ENCODE measurements at regions not wholly inside any gene's neighbourhood (a gene's known extent, or its start where the extent isn't known, plus 50 kb on each side); places are given as distances from the start of the nearest gene placed in this dataset.
"Not testable (repeated sequence)": the region's sequence is repeated elsewhere in the genome, so short reads cannot be mapped to it uniquely, and the experiment has no call there.

DNA sequence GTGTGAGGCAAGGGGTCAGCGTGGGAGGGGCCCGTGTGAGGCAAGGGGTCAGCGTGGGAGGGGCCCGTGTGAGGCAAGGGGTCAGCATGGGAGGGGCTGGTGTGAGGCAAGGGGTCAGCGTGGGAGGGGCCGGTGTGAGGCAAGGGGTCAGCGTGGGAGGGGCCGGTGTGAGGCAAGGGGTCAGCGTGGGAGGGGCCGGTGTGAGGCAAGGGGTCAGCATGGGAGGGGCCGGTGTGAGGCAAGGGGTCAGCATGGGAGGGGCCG lies 119.2 kb downstream of the SEPTIN14 start:
- DNase-seq (ENCODE audit: low spot score), result not testable (repeated sequence)

DNA sequence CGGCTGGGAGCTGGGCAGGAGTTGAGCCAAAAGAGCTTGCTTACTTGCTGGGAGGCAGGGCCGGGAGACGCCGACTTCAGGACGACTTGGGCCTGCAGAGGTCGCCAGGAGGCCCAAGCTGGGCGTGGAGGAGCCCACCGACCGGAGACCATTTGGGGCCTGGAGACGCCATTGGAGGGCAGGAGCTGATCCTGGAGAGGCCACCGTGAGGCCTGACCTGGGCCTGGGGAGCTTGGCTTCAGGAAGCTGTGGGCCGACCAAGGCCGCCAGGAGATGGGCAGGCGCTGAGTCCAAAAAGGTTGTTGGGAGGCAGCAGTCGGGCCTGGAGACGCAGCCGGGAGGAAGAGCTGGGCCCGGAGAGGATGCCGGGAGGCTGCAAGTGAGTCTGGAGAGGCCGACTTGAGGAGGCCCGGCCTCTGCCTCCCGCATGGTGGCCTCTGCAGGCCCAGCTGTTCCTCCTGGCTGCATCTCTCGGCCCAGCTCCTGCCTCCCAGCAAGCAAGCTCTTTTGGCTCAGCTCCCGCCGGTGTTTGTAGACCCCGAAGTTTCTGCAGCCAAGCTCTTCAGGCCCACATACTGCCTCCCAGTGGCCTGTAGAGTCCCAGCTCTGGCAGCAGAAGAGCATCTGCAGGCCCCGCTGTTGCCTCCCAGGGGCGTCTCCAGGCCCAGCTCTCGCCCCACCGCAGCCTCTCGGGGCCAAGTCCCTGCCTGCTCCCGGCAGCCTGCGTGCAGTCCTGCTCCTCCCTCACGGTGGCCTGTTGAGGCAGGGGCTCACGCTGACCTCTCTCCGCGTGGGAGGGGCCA lies 119.7 kb downstream of the SEPTIN14 start:
- DNase-seq (ENCODE audit: low spot score), result not testable (repeated sequence)

DNA sequence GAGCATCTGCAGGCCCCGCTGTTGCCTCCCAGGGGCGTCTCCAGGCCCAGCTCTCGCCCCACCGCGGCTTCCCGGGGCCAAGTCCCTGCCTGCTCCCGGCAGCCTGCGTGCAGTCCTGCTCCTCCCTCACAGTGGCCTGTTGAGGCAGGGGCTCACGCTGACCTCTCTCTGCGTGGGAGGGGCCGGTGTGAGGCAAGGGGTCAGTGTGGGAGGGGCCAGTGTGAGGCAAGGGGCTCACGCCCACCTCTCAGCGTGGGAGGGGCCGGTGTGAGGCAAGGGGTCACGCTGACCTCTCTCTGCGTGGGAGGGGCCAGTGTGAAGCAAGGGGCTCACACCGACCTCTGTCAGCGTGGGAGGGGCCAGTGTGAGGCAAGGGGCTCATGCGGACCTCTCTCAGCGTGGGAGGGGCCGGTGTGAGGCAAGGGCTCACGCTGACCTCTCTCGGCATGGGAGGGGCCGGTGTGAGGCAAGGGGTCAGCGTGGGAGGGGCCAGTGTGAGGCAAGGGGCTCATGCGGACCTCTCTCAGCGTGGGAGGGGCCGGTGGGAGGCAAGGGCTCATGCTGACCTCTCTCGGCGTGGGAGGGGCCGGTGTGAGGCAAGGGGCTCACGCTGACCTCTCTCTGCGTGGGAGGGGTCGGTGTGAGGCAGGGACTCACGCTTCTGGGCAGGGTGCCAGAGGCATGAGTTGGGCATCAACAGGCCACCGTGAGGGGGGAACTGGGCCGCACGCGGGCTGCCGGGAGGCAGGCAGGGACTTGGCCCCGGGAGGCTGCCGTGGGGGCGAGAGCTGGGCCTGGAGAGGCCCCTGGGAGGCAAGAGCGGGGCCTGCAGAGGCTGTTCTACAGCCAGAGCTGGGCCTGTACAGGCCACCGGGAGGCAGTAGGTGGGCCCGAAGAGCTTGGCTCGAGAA lies 120.6 kb downstream of the SEPTIN14 start:
- DNase-seq (ENCODE audit: low spot score), result not testable (repeated sequence)

DNA sequence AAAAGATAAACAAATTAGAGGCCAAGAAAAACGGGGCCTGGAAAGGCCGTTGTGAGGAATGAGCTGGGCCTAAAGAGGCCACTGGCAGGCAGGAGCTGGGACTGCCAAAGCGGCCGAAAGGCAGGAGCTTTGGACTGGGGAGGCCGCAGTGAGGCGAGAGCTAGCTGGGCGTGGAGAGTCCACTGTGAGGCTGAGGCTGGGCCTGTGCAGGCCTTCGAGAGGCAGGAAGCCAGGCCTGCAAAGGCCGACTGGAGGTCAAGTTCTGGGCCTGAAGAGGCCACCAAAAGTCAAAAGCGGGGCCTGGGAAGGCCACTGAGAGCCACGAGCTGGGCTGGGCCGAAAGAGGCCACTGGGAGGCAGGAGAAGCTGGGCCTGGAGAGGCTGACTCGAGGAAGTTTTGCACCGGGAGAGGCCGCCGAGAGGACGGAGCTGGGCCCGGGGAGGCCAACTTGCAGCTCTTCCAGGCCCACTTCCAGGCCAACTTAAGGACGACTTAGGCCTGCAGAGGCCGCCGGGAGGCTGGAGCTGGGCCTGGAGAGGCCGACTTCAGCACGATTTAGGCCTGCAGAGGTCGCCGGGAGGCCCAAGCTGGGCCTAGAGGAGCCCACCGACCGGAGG lies 121.8 kb downstream of the SEPTIN14 start:
- not testable (repeated sequence) for DNase-seq (ENCODE audit: low spot score)

DNA sequence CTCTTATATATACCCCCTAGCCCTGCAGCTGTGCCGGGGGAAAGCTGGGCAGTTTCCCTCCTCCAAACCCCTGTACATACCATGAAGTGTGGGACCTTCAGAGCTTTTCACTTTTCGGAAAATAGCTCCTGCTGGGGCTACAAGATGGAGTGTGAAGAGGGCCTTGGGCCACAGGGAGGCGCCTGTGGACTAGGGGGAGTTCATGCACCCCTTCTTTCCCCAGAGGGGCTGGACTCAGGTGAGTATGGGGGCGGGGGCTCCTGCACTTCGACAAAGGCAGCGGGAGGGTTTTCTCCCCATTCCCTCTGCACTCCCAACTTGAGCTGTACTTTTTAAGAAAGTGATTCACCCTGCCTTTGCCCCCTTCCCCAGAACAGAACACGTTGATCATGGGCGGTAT lies 122.5 kb downstream of the SEPTIN14 start:
- not testable (repeated sequence) for DNase-seq (ENCODE audit: low spot score)

DNA sequence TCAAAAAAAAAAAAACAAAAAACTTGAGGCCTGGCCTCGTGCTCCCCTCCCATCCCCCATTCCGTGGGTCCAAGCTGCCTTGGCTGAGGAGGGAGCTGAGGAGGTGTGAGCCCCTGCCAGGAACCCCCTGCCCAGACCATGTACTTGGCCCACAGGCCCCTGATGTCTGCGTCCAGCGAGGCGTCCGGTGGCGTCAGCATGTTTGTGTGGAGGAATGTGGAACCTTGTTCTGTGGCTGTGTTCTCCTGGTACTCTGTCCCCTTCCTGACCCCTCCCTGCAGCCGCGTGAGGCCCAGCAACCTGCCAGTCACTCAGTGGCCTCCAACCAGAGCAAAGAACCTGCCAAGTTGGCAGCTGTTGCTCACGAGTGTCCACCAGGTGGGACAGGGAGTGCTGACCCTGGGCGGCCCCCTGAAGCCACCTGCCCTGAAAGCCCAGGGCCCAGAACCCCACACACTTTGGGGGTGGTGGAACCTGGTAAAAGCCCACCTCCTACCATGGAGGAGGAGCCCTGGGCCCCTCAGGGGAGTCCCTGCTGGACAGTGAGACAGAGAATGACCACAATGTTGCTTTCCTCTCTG lies 125.8 kb downstream of the SEPTIN14 start:
- not testable (repeated sequence) for DNase-seq (ENCODE audit: low spot score)

DNA sequence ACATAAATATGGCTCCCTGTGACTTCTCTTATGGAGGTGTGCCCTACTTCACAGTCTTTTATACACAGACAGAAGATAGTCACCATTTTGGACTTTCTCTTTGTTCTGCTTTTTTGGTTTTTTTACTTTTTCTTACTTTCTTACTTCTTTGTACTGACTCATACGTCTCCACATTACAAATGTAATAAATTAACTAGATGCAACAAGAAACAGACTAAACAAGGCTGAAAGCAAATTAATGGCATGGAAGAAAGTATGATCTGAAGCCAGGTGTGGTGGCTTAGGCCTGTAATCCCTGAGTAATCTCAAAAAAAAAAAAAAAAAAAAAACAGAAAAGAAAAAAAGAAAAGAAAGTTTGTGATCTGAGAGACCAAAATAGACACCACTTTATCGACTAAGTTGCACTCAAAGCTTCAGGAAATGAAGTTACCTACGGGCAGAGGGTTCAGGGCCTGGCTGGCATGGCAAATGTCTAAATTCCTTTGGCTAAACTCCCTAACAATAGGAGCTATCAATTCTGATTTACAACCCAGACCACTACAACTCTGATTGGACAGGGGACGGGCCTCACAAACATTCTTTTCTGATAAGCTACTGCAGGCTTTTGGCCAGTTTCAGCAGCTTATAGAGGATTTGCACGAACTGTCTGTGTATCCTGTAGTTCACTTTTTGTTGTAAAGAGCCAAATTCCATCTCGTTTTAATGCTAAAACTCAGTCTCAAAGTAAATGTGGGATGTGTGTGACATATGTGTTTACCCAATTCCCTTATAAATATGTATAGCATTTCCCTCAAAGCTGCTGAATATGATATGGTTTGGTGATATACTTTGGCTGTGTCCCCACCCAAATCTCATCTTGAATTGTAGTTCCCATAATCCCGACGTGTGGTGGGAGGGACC lies 129.1 kb downstream of the SEPTIN14 start:
- DNase-seq (ENCODE audit: low spot score), result no peak

DNA sequence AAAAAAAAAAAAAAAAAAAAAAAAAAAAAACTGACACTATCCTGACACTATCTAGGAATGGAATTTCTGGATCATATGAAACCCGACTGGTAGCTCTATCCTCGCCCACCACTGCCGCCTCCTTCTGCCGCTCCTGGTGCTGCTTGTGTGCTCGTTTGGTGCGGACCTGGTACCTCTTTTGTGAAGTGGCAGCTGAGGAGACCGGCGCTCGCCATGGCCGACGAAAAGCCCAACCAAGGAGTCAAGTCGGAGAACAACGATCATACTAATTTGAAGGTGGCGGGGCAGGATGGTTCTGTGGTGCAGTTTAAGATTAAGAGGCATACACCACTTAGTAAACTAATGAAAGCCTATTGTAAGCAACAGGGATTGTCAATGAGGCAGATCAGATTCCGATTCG lies 130.6 kb downstream of the SEPTIN14 start:
- no peak for DNase-seq (ENCODE audit: low spot score)

DNA sequence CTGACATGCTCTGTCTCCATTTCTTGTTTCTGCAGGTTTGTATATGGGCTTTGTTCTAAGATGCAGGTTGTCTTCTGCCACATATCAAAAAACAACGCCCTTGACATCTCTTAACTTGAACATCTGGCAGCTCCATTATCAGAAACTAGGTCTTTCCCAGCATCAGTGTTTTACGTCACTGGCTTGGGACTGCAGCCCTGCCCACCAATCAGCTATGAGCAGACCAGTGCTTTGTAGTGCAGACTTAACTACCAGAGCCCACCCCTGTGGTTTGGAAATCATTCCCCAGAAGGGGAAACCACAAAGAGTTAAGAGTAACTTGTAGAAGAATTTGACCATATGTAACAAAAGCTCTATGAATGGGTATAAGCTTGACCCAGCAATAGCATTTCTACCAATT lies 132.4 kb downstream of the SEPTIN14 start:
- DNase-seq (ENCODE audit: low spot score), result no peak

DNA sequence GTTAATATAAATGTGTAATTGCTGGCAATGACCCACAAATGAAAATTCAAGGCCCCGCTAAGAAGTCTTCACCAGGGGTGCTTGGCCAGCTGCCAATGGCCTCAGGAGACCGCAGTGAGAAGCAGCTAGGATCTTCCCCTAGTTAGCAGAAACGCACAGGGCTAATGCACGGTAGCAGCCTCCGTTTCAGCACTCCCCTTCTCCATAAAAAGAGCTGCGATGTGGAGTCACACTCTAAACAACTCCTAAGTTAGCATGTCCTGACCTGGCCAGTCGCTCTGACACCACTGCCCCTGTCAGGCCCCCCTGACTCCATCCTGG lies 139.0 kb downstream of the SEPTIN14 start:
- no peak for DNase-seq (ENCODE audit: low spot score)

DNA sequence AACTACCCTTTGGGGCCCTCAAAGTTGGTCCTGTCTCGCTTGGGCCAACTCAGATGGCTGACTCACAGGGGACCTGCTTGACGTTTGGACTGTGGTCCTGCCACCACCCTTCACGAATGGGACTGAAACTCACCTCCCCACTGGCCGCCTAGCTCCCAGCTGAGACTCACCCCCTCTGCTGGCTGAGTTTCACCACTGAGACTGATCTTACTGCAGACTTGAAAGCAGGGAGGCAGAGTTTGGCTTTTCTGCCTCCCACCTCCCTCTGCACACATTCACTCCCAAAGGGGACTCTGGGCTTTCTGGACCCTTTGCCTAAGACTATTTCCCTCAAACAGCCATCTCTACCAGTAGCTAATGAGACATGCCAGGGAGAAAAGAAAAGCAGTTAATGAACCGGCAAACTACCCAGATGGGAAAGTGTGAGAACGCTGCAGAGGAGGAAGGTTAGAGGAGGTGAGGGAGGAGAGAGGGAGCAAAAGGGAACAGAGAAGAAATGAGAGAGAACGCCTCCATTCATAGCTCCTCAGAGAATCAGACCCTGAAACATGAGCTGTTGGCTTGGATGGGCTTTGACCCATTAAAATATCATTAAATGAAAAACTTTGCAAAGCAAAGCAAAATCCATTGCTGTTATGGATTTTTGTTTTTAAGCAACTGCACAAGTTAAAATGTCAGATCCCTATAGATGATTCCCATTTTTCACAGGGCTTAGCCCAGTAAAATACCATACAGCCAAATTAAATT lies 139.5 kb downstream of the SEPTIN14 start:
- DNase-seq (ENCODE audit: low spot score), result not testable (repeated sequence)

DNA sequence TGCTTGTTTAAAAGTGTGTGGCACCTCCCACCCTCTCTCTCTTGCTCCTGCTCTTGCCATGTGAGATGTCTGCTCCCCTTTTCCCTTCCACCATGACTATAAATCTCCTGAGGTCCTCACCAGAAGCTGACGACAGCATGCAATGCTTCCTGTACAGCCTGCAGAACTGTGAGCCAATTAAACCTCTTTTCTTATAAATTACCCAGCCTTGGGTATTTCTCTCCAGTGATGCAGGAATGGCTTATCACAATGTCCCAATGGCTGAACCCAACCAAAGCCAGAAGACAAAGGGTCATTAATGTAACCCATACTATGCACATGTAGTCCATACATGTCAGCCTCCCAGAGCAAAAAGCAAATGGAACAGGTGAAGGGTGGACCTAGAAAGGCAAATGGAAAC lies 141.5 kb downstream of the SEPTIN14 start:
- not testable (repeated sequence) for DNase-seq (ENCODE audit: low spot score)

DNA sequence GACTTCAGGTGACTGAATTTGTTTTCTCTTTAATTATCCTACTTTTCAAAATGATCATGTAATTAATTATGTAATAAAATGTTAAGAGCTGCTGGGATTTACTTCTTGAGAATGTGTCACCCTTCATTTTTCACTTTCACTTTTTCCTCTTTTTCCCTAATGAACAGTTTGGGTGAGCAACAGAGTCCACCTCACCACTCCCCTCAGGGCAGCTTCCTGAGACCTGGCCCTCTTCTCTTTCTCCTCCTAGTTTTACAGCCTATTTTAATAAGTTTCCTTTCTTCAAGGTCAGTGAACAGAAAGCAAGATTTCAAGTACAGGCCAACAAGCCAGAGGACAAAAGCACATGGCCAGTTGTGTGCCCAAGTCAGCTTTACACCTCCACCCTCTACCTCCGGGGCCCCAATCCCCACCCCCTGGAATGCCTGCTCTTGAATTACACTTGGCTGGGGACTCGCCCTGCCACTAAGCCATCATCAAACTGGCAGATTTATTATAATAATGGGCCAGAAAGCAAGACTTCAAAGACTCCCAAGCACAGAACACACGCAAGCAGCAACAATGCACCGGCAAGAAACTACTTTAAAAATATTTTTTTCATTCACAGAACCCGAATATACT lies 143.1 kb upstream of the VOPP1 start:
- DNase-seq (ENCODE audit: low spot score), result not testable (repeated sequence)

DNA sequence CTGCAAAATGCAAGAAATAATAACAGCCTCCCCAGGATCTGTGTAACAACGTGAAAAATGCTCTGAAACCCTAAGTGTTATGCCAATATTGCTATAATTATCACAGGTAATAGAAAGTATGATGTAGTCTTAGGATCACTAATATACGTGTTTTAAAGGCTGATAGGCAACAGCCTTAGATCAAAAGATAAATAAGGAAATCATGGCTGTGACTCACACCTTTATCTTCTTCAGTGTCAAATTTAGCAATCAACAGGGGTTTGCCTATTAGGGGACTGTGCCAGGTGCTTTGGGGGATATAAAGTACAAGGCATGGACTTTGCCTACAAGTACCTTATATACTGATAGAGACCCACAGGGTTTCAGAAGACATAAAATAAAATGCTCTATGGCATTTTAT lies 142.1 kb upstream of the VOPP1 start:
- not testable (repeated sequence) for DNase-seq (ENCODE audit: low spot score)

DNA sequence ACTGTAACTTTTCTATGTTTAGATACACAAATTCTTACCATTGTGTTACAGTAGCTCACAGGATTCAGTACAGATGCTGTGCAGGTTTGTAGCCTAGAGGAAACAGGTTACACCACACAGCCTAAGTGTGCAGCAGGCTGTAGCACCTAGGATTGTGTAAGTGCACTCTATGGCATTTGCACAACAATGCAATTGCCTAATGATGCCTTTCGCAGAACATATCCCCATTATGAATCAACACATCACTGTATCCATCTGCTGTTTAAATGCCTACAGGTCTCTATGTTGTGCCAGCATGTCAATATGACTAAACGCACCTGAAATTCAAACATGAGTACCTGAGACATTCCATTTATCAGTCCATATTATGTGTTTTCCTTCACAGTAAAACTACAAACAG lies 138.0 kb upstream of the VOPP1 start:
- not testable (repeated sequence) for DNase-seq (ENCODE audit: low spot score)

DNA sequence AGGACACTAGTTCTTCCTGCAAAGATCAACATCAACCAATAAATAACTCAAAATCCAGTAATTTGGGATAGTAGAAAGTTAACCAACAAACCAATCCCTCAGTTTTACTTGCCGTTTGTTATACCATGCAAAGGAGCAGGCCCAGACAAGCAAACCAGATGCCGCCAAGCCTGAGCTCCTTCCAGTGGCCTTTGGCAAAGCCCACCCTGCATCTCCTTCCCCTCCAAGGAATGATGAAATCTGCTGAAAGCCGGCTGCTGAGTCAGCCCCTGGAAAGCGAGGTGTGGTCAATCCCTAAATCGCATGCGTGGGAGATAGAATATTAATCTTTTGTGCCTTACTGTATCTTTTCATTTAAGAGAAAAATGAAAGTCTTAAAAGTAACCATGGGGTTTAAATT lies 135.7 kb upstream of the VOPP1 start:
- DNase-seq (ENCODE audit: low spot score), result not testable (repeated sequence)

DNA sequence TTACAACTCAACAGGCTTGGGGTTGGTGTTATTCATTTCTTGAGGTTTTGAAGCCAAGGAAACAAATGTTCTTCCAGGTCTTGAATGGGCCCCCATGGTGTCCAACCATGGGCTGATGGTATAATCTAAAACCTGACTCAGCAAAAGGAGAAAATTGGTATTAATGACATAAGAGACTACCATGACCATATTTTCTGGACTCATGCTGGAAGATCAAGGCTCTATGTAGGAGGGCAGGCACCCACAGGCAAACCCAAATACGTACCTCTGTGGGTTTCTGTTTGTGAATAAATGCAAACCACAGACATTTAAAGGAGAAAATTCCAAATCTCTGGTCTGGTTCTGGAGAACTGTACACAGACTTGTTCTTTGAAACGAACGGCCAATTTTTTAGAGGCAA lies 135.1 kb upstream of the VOPP1 start:
- DNase-seq (ENCODE audit: low spot score), result not testable (repeated sequence)

DNA sequence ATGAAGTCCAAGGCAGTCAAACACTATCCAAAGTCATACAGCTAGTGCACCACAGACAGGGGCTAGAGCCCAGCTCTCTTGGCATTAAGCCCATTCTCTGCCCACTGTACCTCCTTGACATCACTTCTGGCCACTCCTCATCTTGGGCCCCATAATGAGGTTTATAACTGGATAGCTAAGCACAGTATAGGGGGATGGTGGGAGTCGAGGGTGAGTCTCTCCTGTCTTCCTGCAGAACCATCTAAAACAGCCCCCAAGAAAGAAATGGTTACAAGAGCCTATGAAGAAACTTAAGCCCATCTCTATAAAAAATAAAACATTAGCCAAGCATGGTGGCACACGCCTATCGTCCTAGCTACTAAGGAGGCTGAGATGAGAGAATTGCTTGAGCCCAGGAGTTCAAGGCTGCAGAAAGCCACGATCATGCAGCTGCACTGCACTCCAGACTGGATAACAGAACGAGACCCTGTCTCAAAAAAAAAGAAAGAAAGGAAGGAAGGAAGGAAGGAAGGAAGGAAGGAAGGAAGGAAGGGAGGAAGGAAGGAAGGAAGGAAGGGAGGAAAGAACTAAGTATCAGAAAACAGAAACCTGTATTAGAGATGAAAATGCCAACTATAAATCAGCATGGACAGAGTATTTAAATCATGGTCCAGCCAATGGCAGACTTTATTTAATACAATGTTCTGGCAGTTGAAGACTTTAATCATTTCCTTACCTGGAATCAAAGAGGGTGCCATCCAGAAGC lies 134.3 kb upstream of the VOPP1 start:
- not testable (repeated sequence) for DNase-seq (ENCODE audit: low spot score)

DNA sequence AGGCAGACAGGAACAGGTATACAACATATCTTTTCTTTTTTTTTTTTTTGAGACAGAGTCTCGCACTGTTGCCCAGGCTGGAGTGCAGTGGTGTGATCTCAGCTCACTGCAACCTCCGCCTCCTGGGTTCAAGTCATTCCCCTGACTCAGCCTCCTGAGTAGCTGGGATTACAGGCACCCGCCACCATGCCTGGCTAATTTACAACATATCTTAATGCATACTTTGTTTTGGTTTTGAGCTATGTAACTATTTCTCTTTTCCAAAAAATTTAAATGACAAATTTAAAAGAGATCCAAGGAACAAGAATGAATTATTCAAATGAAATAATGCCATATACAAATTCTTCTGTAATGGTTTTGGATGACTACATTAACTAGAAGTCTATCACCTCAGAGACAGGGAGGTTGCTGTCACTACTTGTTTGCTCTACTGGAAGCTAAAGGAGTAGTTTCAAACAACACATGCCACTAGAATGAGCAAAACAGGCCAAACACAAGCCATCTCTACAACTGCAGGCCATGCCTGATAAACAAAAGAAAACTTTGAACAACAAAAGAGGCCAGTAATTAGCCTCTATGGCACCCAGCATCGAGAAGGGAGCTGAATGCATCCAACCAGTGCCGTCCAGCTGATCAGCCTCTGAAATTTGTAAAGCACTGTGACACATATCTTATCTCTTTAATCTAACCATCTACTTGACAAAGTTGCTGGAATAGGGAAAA lies 133.6 kb upstream of the VOPP1 start:
- DNase-seq (ENCODE audit: low spot score), result not testable (repeated sequence)

Data from putamen (tissue), 1 donor.